GM19468 (cell line): ENCODE measurements at regions not wholly inside any gene's neighbourhood (a gene's known extent, or its start where the extent isn't known, plus 50 kb on each side); places are given as distances from the start of the nearest gene placed in this dataset.
"Not testable (repeated sequence)": the region's sequence is repeated elsewhere in the genome, so short reads cannot be mapped to it uniquely, and the experiment has no call there.

Experiments used
- ATAC-seq: cut with Tn5 transposase; IDR thresholded peaks from one replicate; pipeline ENCODE4 v1.9.1; 2021; ENCODE audit warnings: mild to moderate bottlenecking, moderate library complexity, moderate number of reproducible peaks; ENCODE audit not compliant: unreplicated experiment; ENCODE audit errors: extremely low read depth

DNA sequence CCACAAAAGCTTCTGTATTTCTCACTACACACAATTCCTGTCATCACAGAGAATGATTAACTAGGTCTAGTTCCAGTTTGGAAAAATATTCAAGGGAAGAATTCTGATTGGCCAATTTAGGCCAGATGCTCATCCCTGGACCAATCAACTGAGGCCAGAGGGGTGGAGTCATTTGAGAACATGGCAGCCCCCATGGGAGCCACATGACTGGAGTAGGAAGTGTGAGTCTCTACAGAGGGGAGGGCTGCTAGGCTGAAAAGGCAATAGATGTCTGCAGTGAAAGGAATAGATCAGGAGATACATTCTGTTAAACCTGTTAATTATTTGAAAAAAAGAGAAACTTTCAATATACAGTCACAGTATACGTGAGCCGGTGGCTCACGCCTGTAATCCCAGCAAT is 125.2 kb downstream of the UNC93B1 start:
- not testable (repeated sequence) for ATAC-seq

GRCh38 chr11:67877316-67877715 is 126.6 kb downstream of the UNC93B1 start:
- ATAC-seq: not testable (repeated sequence)

- not testable (repeated sequence) for ATAC-seq
These were observed 130.7 kb downstream of the UNC93B1 start for GRCh38 chr11:67873223-67873622.

- ATAC-seq: not testable (repeated sequence)
These were observed 132.7 kb downstream of the UNC93B1 start for GRCh38 chr11:67871168-67871567.

DNA sequence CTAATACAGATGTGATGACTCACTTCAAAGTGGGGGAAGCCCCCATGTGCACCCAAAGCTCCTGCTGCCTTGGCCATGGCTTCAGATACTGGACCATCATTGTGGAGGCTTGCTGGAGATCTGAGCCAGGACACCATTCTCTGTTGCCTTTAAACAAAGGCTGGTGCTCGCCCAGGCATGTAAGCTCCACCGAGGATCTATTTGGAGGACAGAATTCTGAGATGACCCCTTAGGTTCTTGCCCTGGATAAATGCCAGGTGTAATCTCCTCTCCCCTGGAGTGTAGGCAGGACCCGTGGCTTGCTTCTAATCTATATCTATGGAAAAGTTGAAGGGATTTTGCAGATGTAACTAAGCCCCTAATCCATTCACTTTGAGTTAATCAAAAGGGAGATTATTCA is 141.0 kb downstream of the UNC93B1 start:
- not testable (repeated sequence) for ATAC-seq

- ATAC-seq: not testable (repeated sequence)
These were observed 144.3 kb downstream of the UNC93B1 start for GRCh38 chr11:67859513-67860161.

- ATAC-seq: not testable (repeated sequence)
These were observed 153.2 kb downstream of the UNC93B1 start for GRCh38 chr11:67850747-67851146.

DNA sequence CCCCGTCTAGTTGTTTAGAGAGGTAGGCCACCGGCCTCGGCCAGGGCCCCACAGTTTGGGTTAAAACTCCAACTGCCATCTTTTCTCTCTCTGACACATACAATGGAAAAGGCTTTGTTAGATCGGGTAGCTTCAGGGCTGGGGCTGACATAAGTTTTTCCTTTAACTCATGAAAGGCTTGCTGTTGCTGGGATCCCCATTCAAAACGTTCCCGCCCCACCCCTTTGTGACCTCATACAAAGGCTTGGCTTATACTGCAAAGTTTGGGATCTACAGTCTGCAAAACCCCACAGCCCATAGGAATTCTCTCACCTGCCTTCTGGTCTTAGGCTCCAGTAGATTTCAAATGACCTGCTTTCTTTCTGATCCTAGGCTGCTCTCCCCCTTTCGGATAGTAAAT is 154.1 kb downstream of the UNC93B1 start:
- ATAC-seq: not testable (repeated sequence)

GRCh38 chr11:67847896-67848875 is 155.7 kb downstream of the UNC93B1 start:
- not testable (repeated sequence) for ATAC-seq

DNA sequence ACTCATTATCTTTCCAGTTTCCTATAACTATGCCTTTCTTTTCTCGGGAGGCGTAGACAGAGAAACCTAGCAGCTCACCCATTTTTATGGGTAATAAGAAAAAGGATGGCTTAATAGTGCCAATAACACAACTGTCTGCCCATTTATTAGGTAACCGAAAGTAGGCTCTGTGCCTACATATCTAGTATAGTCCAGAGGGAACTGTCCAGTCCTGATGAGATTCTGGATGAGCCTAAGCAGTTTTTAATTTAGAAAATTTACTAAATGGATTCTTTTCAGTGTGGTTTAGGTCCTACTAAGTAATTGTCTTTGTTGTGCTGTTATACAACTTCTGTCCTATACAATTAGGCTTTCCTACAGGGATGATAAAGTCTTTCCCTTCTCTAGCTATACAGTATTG is 157.6 kb downstream of the UNC93B1 start:
- ATAC-seq: not testable (repeated sequence)

GRCh38 chr11:67845296-67845695 is 158.6 kb downstream of the UNC93B1 start:
- not testable (repeated sequence) for ATAC-seq

GRCh38 chr11:67840599-67840998 is 163.3 kb downstream of the UNC93B1 start:
- not testable (repeated sequence) for ATAC-seq

- ATAC-seq: not testable (repeated sequence)
These were observed 155.7 kb upstream of the ALDH3B2 start for GRCh38 chr11:67830152-67830551.

GRCh38 chr11:67826951-67827296 is 152.5 kb upstream of the ALDH3B2 start:
- ATAC-seq: not testable (repeated sequence)

DNA sequence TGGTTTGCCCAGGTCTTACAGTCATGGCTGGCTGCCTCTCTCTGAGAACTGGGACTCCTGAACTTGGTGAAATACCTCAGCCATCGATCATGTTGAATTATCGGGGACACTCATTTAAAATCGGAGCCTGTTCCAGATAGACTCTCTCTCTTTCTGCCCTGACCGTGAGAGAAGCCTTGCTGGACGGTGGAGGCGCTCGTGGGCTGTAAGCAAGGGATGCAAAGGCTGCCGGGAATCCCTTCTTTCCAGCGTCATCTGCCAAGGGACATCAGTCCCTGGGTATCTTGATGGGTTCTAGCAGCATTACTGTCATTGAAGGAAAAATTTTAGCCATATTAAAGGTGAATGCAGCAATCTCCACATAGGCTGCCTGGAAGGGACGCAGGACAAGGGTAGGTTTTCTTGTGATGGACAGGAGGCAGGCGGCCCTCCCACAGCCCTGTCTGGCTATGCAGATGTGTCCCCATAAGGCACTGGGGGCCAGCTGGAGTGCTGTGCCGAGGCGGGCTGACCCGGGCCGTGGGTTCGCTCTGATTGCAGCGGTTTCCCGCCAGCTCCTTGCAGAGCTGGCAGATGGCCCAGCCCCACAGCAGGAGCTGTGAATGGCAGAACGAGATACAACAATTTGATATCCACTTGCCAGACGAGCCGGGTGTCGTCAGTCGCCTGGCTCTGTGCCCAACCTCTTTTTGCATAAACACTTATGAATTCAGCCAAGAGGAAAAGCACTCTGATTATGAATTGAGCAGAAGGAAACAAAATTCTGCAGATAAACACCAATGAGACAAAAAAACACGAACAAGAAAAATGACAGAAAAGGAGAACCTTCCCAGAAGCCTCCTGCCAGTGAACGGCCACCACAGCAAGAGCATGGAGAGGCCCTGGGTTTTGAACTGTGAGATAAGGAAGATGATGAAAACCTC is 151.9 kb upstream of the ALDH3B2 start:
- not testable (repeated sequence) for ATAC-seq

- ATAC-seq: not testable (repeated sequence)
These were observed 150.4 kb upstream of the ALDH3B2 start for GRCh38 chr11:67824861-67825260.

GRCh38 chr11:67820081-67820480 is 145.7 kb upstream of the ALDH3B2 start:
- no peak for ATAC-seq

- ATAC-seq: not testable (repeated sequence)
These were observed 143.1 kb upstream of the ALDH3B2 start for GRCh38 chr11:67817558-67817957.

GRCh38 chr11:67809301-67809700 is 134.9 kb upstream of the ALDH3B2 start:
- ATAC-seq: not testable (repeated sequence)

DNA sequence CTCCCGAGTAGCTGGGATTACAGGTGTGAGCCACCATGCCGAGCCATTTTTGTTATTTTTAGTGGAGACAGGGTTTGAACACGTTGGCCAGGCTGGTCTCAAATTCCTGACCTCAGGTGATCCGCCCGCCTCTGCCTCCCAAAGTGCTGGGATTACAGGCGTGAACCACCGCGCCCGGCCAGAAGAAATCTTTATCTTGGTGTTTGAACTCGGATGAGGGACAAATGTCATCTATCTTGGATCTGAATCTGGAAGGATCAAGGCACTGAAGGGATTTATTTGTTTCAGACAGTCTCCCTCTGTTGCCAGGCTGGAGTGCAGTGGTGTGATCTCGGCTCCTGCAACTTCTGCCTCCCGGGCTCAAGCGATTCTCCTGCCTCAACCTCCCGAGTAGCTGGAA is 133.5 kb upstream of the ALDH3B2 start:
- ATAC-seq: not testable (repeated sequence)
